NCI-H2227 (cell line): ENCODE measurements at regions not wholly inside any gene's neighbourhood (a gene's known extent, or its start where the extent isn't known, plus 50 kb on each side); places are given as distances from the start of the nearest gene placed in this dataset.
"Not testable (repeated sequence)": the region's sequence is repeated elsewhere in the genome, so short reads cannot be mapped to it uniquely, and the experiment has no call there.

ENCODE experiments used
- DNase-seq: peaks from one replicate; lab custom pipeline; 2025; ENCODE audit not compliant: unreplicated experiment; lab: John Stamatoyannopoulos, UW

- no peak for DNase-seq
These were observed 96.9 kb upstream of the KLF4 start for GRCh38 chr9:107586493-107586892.

GRCh38 chr9:107585465-107585864 is 95.9 kb upstream of the KLF4 start:
- DNase-seq, result no peak

DNA sequence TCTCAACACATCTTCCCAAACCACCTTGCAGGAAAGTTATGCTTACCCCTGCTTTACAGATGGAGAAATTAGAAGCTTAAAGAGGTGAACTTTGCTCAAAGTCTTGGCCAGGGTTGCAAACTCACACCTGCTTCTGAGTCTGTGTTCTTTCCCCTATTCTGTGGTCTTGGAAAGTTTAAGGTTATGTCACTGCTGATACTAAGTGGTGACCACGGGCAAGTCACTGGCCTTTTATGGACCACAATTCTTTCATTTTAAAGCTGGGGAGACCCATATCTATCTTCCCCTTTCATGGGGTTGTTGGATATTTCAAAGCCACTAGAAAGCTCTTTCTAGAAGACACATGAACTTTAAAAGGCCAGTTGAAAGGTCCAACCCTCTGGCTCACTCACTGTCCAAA is 95.4 kb upstream of the KLF4 start:
- no peak for DNase-seq

- DNase-seq, result no peak
These were observed 94.6 kb upstream of the KLF4 start for GRCh38 chr9:107584186-107584585.

- DNase-seq, result no peak
These were observed 87.7 kb upstream of the KLF4 start for GRCh38 chr9:107577140-107577776.

- DNase-seq, result no peak
These were observed 81.6 kb upstream of the KLF4 start for GRCh38 chr9:107571148-107571547.

DNA sequence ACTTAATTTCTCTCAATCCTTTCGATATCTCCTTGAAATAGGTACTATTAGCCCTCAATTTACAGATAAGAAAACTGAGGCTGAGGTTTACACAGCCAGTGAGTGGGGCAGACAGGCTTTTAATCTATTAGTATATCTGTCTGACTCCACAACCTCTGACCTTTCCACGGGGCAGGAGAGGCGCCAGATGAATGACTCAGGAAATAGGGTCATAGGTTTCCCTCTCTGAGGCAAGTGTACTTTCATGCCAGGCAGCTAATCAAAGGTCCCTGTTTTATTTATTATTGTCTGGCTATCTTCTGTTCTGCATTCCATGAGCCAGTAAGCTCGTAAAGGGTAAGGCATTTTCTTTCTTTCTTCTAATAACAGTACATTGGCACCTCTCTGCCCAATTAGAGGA is 79.6 kb upstream of the KLF4 start:
- DNase-seq, result no peak

DNA sequence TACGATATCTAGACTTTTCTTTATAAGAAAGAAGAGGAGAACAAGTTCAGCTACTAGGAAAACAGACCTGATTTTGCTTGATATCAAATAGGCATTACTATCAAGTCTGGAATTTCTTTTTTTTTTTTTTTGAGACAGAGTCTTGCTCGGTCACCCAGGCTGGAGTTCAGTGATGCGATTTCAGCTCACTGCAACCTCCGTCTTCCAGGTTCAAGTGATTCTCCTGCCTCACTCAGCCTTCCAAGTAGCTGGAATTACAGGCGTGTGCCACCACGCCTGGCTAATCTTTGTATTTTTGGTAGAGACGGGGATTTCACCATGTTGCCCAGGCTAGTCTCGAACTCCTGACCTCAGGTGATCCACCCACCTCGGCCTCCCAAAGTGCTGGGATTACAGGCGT is 78.8 kb upstream of the KLF4 start:
- not testable (repeated sequence) for DNase-seq

GRCh38 chr9:107567462-107567861 is 77.9 kb upstream of the KLF4 start:
- DNase-seq, result no peak

GRCh38 chr9:107566611-107567061 is 77.1 kb upstream of the KLF4 start:
- no peak for DNase-seq

GRCh38 chr9:107562798-107563197 is 73.2 kb upstream of the KLF4 start:
- DNase-seq, result no peak

DNA sequence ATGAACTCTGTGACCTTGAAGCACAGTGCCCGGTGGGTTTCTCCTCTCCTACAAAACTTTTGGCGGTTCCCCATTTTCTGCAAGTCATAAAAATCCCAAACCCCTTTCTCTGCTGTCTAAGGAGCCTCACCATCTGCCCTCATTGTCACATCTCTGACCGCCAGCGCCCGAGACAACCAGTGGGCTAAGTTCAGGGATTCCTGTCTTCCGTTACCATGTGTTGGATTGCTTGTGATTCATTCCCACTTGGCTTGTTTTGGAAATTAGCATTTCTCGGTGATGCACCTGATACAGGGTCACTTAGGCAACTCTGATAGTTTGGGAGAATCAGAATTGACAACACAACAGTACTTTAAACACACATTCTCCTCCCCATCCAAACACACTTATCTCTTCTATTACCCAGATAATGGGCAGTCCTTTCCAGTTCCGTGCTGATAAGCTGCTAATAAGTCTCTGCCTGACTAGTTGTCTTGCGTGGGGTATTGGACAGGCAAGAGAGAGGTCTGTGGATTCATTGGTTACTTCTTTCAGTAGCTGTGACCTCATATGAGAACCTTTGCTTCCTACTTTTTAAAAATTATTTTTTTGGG is 70.0 kb upstream of the KLF4 start:
- no peak for DNase-seq

DNA sequence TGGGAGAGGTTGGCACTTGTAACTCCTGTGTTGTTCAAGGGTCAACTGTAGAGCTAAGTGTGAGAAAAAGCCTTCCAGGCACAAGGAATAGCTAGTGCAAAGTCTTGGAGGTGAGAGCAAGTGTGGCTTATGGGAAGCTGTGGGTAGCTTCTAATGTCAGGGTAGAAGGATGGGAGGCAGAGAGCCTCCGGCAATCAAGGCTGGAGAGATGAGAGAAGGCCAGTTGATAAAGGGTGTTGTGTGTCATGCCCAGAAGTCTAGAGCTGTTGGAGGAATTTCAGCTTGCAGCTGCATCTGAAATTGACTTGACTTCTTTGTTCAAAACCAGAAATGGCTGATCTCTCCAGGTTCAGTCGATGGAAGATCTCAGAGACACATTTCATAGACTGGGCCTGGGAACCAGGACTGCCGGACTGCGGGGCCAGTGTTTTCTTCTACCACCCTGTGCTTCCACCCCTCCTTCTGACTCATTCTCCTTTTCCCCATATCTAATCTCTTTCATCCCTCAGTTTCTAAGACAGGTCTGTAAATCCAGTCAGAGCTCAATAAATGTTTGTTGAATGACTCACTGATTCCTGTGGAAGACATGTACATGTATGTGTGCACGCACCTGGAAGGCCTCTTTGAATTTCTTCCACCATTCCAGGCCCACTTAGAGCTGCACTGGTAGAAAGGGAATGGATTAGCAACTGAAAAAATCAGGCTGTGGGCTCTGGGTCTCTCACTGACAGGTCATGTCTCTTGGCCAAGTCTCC is 67.8 kb upstream of the KLF4 start:
- DNase-seq, result no peak

GRCh38 chr9:107554636-107555035 is 65.1 kb upstream of the KLF4 start:
- no peak for DNase-seq

GRCh38 chr9:107548298-107549142 is 59.0 kb upstream of the KLF4 start:
- no peak for DNase-seq

DNA sequence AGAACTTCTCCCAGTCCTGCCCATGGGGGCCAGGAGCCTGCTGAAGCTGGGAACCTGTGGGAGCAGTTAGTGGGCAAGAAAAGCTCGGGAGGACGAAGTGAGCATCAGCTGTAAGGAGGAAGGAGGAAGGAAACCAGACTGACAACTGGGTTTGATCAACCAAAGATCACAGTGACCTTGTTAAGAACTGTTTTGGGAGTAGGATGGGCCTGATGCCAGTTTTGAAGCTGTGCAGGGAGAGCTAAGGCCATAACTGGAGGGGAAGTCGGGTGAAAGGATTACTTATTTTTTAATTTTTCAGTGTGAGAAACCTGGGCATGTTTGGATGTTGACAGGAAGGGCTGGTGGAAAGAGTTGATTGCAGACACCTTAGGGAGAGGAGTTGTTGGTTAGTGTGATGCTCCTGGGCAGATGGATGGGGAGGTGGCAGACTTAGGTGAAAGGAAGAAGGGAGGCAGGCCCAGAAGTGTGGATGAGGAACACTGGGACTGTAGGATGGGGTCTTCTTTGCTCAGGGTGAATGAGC is 58.3 kb upstream of the KLF4 start:
- DNase-seq, result no peak

- DNase-seq, result no peak
These were observed 57.7 kb upstream of the KLF4 start for GRCh38 chr9:107547303-107547702.

GRCh38 chr9:107546859-107547258 is 57.3 kb upstream of the KLF4 start:
- no peak for DNase-seq

GRCh38 chr9:107545036-107545435 is 55.5 kb upstream of the KLF4 start:
- DNase-seq, result no peak

GRCh38 chr9:107542411-107543157 is 53.0 kb upstream of the KLF4 start:
- DNase-seq, result no peak
